HG03045 (cell line): ENCODE measurements at regions not wholly inside any gene's neighbourhood (a gene's known extent, or its start where the extent isn't known, plus 50 kb on each side); places are given as distances from the start of the nearest gene placed in this dataset.
"Not testable (repeated sequence)": the region's sequence is repeated elsewhere in the genome, so short reads cannot be mapped to it uniquely, and the experiment has no call there.

Experiments
- ATAC-seq: cut with Tn5 transposase; IDR thresholded peaks from one replicate; pipeline ENCODE4 v1.9.1; 2021; ENCODE audit warnings: mild to moderate bottlenecking, moderate library complexity; ENCODE audit not compliant: unreplicated experiment

DNA sequence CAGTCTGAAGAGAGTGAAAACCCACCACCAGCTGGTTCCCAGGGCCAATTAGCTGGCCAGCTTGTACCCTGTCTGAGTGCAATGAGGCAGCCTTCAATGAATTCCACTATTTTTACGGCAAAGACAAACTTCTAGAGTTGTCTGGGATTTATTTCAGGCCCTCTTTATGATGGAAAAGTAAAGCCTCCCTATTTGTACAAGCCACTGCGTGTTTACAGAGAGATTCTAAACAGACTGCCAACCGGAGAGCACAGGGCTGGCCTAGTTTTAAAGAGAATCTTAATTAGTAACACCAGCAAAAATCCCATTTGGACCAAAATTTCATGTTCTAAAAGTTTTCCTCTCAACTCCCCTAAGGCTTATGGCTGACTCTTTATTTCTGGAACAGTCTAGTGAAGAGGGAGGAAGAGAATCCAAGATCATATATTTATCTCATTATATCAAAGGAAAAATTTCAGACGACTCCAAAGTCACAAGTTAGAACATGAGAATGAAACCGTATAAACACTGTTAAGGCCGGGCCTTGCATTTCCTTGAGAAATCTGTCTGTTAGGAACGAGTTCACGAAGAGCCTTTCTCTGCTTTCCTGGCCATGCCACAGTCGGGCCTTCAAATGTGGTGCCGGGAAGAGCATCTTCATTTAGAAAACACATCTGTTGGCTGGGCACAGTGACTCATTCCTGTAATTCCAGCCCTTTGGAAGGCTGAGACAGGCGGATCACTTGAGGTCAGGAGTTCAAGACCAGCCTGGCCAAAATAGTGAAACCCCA is 724.6 kb upstream of the NRP1 start:
- no peak for ATAC-seq

DNA sequence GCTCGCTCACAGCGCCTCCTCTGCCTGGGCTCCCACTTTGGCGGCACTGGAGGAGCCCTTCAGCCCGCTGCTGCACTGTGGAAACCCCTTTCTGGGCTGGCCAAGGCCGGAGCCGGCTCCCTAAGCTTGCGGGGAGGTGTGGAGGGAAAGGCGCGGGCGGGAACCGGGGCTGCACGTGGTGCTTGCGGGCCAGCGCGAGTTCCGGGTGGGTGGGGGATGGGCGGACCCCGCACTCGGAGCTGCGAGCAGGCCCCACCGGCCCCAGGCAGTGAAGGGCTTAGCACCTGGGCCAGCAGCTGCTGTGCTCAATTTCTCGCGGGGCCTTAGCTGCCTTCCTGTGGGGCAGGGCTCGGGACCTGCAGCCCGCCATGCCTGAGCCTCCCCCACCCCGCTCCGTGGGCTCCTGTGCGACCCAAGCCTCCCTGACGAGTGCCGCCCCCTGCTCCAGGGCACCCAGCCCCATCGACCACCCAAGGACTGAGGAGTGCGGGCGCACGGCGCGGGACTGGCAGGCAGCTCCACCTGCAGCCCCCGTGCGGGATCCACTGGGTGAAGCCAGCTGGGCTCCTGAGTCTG is 721.0 kb upstream of the NRP1 start:
- ATAC-seq: not testable (repeated sequence)

DNA sequence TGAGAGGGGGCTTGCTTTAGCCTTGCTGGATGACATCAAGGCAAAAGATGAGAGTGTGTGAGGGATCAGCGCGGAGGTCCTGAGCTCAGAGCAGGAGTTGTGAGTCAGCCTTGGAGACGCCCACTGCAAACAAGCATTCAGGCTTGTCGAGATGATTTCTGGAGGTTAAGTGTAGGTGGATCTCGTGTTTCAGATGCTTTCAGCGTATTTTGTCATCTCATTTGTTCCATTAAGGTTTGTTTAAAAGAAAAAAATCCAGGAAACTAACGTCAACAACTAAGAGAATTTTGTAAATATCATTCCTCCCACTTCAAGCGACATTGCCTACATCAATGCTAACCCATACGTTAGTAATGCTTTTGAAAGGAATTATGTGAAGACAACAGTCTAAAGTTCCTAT is 715.4 kb upstream of the NRP1 start:
- no peak for ATAC-seq

DNA sequence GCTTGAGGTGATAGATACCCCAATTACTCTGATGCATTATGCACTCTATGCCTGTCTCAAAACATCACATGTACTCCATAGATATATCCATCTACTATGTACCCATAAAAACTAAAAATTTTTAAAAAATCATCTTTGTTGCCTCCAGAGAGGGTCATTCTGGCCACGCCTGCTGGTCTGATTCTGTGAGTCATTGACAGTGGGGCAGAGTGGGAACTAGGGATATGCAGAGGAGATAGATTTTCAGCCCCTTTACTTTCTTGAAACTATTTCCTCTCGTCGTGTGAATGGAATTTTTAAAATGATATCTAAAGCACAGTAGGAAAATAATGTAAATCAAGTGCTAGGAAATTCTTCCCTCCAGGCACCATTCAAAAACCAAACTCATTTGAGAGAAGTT is 715.0 kb upstream of the NRP1 start:
- ATAC-seq: no peak

DNA sequence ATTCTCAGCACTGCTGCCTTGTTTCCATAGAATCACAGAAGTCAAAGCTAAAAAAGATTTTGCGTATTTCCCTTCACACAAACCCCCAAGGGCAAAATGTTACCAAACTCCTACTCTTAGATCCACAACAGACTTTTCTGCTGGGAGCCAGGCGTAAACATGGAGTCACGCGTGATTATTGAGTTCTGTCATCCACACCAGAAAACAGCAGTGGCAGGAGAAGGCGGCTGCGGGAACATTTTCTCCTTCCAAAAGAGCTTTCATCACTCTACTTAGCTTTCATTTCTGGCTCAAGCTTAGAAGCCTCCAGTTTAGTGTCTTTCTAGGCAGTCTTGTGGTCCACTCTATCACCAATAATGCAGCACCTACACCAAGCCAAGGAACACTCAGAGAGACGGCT is 712.9 kb upstream of the NRP1 start:
- ATAC-seq: no peak

DNA sequence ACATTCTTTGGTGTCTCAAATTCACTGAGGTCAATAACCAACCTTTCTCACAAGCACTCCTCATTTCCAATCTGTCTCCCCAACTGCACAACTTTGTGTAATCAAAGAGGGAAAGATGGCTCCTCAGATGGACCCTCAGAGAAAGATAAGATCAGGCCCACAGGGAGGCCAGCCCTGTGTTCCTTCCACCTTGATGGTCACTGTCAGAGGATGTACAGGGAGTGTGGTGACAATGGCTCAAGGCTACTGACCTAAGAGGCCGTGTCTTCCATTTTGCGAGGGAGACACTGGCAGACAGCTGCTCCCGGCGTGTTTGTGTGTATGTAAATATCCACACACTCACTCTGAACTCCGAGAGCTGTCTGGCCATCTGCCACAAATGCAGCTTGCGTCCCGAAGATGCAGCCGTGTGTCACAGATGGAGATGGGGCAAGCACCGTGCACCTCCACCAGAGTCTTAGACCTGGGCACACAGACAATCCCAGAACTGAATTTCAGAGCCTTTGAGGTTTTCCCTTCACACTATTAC is 712.1 kb upstream of the NRP1 start:
- ATAC-seq: no peak

DNA sequence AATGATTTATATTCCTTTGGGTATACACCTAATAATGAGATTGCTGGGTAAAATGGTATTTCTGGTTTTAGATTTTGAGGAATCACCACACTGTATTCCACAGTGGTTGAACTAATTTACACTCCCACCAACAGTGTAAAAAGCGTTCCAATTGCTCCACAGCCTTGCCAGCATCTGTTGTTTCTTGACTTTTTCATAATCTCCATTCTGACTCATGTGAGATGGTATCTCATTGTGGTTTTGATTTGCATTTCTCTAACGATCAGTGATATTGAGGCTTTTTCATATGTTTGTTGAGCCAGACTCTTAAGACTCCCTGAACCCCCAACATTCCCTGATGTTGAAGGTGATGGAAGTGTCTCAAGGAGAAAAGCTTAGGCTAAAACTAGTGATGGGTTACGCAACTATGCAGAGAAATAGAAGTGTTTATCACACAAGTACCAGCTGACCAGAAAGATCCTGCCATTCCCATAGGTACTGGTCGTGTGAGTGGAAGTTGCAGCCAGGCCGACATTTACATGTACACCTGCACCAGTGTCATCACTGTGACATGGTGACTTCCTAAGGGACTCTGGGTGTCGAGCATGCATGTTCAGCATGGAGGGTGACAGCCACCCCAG is 711.2 kb upstream of the NRP1 start:
- ATAC-seq: no peak

DNA sequence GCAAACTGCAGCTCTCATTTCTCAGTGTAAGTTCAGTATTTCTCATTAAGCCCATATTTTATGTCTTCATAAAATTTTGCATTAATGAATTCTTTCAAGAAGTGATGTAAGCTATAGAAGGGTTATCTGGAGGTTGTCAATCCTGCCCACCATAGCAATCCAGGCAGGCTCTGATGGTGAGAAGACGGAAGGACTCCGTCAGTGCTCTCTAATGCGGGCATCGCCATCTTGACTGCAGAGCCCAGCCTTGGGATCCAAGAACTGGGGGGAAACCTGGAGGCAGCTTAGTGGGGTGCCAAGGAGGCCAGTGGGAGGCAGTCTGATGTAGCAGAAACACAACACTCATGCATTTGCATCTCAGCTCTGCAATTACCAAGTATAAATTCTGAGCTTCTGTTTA is 707.4 kb upstream of the NRP1 start:
- ATAC-seq: no peak

DNA sequence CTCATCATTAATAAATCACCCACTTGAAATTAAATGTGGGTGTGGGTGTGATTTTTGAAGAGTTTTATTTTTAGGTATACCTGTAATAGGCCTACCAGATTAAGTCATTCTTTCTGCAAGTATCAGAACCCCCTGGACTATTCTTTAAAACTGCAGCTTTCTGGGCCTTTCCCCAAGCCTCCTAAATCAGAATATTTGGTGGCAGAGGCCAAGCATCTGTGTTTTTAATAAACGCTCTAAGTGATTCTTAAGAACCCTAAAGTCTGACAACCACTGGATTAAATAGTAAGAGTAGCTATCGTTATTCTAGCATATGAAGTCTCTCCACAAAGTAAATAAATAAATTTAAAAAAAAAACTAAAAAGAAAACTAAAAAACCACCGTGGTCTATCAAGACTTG is 703.0 kb upstream of the NRP1 start:
- ATAC-seq: no peak

DNA sequence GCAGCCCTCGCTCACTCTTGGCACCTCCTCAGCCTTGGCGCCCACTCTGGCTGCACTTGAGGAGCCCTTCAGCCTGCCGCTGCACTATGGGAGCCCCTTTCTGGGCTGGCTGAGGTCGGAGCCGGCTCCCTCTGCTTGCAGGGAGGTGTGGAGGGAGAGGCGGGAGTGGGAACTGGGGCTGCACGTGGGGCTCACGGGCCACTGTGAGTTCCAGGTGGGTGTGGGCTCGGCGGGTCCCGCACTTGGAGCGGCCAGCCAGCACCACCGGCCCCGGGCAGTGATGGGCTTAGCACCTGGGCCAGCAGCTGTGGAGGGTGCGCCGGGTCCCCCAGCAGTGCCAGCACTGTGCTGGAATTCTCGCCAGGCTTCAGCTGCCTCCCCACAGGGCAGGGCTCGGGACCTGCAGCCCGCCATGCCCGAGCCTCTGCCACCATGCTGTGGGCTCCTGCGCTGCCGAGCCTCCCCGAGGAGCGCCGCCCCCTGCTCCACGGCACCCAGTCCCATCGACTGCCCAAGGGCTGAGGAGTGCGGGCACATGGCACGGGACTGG is 700.8 kb upstream of the NRP1 start:
- ATAC-seq: not testable (repeated sequence)

DNA sequence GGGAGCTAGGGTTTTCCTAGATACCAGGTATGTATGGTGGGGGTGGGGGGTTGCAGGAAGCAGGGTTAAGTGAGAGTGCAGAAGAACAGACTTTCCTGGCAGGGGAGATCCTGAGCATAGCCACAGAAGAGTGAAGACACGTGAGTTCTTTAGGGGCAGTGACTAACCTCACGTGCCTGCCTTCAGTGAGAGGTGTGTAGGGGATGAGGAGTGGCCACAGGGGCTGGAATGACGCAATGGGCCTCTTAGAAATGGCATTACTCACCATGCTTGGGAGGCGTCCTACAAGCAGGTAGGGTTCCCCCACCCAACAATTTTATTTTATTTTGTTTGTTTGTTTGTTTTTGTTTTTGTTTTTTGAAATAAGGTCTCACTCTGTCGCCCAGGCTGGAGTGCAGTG is 698.6 kb upstream of the NRP1 start:
- ATAC-seq: no peak

DNA sequence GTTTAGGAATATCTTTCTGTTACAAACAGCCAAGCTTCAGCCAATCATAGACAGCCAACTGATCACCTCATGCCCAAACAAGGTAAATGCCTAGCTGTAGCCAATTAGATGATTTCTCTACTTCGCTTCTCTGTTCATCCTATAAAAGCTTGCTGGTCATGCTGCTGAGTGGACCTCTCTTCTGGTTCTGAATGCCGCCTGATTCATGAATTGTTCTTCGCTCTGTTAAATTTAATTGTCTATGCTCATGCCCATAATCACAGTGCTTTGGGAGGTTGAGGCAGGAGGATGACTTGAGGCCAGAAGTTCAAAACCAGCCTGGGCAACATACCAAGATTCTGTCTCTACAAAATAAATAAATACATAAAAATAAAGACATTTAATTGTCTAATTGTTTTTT is 698.1 kb upstream of the NRP1 start:
- no peak for ATAC-seq

DNA sequence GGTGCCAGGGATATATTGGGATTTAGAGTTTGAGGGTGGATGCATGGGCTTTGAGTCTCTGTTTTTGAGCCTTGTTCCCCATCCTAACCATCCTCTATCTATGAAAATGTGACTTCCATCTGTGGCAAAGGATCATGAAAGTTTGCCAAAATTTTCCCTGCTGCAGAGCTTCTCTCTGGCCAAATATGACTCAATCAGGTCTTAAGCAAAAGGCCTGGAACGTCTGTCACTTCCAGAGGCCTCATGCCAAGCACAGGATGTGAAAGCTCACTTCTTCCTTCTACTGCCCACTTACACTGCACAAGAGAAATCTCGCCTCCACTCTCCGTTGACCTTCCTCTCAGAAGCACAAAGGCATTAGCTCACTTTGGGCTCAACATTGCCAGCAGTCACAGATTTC is 696.9 kb upstream of the NRP1 start:
- ATAC-seq: no peak

DNA sequence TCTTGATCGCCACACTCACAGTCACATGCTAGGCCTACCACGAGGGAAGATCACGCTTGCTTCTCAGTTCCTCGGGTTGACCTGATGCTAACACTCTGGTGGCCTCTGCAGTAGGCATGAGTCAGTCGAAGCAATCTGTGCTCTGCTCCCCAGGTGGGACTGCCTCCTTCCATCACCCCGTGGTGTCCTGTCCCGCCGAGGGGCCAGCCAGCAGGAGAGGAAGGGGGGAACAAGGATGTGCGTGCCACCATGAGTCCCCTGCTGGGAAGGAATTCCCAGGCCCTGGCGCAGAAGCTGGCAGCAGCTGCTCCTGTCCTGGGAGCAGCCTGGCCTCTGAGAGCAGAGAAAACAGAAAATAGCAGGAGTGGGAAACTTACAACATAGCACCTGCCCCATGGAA is 695.0 kb upstream of the NRP1 start:
- ATAC-seq: no peak

DNA sequence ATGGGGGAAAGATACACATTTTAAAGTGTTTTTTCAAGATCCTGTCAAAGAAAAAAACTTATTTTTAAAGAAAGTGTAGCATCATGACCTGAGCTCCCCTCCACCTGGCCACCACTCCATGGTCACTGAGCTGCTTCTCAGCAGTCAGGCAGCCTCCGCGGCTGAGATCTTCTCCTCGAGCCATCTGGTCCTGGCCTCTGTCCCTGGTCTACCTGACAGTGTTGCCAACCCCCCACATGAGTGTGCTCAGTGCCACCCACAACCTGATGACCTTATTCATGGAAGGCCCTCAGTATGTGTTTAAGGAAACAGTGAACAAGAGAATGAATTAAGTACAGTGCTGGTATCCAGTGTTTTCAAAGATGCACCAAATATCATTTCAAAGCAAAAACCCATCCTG is 694.5 kb upstream of the NRP1 start:
- no peak for ATAC-seq

DNA sequence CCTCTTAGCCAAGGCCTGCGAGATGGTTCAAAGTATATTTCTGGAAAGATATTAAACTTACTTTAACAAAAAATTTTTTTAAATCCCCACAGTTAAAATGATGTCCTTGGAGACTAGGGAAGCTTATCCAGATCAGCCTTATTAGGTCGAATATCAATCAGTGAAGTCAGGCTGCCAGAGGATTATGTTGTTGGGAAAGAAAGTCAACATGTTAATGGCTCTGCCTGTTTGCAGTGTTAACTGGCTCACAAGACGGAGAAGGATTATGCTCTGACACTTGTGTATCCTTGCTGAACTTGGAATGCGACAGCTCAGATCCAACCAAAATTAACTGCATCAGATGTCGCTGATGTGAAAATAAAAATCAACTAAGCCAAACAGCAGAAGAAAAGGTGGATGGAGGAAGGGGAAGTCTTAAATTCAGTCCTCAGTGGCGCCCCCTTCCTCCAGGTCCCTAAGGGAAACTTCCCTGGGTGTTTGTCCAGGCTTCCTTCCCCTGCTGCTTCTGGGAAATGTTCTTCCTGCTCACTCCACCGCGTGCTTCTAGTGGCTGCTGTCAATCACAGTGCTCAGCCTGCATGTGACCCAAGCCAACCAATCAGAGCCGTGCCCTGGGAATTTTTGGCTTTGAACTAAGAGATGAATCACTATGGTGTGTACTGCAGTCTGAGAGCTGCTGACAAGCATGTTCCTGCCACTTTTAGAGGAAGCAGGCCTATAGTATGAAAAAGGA is 690.4 kb upstream of the NRP1 start:
- ATAC-seq: no peak

DNA sequence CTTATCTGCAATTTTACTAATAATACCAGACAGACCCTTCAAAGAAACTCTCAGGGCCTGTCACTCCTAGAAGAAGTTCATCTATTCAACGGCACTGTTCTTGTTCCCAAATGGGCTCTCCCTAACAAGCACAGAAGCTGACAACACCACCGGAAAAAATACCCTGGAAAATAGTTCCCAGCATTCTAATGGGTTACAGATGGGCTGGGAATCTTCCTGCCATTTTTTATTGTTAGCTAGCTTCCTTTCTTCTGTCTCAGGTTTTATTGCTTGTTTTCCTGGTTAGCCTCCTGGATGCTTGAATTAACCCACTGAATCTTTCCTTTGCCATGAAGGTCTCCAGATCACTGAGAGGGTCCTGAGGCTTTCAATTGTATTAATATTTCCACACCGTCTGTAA is 689.8 kb upstream of the NRP1 start:
- ATAC-seq: no peak

DNA sequence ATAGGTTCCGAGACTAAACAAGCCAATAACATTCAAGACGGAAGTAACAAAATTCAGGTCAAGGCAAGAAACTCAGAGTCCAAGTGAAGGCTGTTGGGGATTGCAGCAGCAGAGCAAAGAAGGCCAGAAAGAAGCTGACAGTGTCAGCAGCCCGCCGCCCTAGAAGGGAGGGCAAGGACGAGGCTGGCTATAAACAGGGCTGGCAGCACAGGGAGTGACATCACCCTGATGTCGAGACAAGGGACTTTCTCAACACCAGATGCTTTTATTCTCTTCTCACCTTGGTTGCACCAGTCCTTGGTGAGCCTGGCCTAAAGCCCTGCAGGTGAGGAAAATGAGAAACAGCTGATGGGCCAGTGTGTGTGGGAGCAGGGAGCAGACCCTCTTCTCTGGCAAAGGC is 687.7 kb upstream of the NRP1 start:
- no peak for ATAC-seq

DNA sequence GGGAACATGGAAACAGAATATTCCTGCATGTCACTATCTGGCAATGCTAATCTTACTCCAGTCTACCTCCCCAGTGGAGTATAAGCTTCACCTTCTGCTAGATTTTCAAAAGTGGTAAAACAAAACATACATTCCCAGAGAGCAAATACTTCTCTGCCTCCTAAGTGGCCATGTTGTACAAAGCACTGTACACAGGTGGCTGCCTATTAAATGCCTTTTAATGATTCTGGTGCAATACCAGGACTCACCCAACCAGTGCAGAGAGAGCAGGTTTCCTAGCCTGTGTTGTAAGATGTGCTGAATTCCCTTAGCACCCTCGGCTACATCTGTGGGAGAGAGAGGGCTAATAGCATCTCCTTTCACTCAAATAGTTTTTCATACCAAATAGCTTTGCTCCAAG is 684.3 kb upstream of the NRP1 start:
- no peak for ATAC-seq

DNA sequence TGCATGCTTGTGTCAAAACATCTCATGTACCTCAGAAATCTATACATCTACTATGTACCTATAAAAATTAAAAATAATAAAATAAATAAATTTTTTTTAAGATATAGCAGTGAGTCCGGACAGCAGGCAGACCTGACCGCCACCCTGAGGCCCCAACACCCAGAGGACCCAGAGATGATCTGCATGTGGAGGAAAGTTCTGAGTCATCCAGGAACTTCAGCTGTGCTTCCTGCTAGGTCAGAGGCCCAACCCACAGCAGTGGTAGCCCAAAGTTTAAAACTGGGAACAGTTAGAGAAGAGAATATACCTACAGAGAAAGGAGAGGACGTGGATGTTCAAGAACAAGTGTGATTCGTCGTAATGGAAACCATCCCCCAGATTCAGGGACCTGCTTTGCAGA is 683.7 kb upstream of the NRP1 start:
- ATAC-seq: no peak

DNA sequence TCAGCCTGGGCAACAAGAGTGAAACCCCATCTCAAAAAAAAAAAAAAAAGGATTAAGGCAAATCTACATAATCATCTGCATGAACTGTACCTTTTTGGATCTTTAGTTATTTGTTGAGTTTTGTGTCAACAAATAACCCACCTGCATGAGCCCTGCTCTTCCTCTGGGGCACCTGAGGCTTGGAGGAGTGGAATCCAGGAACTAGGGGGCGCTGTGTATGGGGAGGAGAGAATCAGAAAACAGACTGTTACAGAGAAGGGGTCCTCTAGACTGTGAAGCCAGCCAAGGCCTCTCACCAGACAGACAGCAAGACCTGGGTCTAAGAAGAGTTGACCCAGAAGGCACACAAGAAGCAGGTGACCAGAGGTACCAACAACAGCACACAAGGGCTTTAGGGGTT is 682.8 kb upstream of the NRP1 start:
- ATAC-seq: no peak
